GM23338 (cell line): ENCODE measurements at regions not wholly inside any gene's neighbourhood (a gene's known extent, or its start where the extent isn't known, plus 50 kb on each side); places are given as distances from the start of the nearest gene placed in this dataset.
A peak's percentile ranks its signal among the peaks of the same experiment; 100 is the strongest.

Experiments
- ATAC-seq: fragments of 200-7000 bp; cut with Tn5 transposase; 3 replicates; pipeline ENCODE4 v1.9.1; 2020
- DNase-seq: peaks from one replicate; pipeline ENCODE4 v3.0.0-alpha.2; 2015; ENCODE audit warnings: low spot score
- H2AFZ ChIP-seq: fragments of 200-600 bp; sonication (generic); 2 replicates; pipeline ENCODE4 v1.8.0; 2016; ENCODE audit warnings: antibody characterized with exemption, mild to moderate bottlenecking, moderate library complexity
- H3F3A ChIP-seq: fragments of 200-600 bp; sonication (generic); replicated peaks from 2 replicates; pipeline ENCODE4 v1.8.0; 2017; ENCODE audit warnings: antibody characterized with exemption, mixed run types, low read depth
- H3K27ac ChIP-seq: fragments of 200-600 bp; sonication (generic); 2 replicates; pipeline ENCODE4 v1.6.1; 2016; ENCODE audit warnings: low read depth
- H3K27me3 ChIP-seq: fragments of 200-600 bp; sonication (generic); 2 replicates; pipeline ENCODE4 v1.8.0; 2016; ENCODE audit warnings: mild to moderate bottlenecking, mixed run types, moderate library complexity; ENCODE audit not compliant: insufficient read depth
- H3K36me3 ChIP-seq: fragments of 200-600 bp; sonication (generic); 2 replicates; pipeline ENCODE4 v1.8.0; 2016; ENCODE audit warnings: mild to moderate bottlenecking; ENCODE audit not compliant: insufficient read depth
- H3K4me1 ChIP-seq: fragments of 200-600 bp; sonication (generic); 2 replicates; pipeline ENCODE4 v1.8.0; 2016; ENCODE audit warnings: mild to moderate bottlenecking, moderate library complexity; ENCODE audit not compliant: insufficient read depth
- H3K4me2 ChIP-seq: fragments of 200-600 bp; sonication (generic); 2 replicates; pipeline ENCODE4 v1.7.1; 2017; ENCODE audit warnings: mixed run types
- H3K4me3 ChIP-seq: fragments of 200-600 bp; sonication (generic); 2 replicates; pipeline ENCODE4 v1.6.1; 2016; ENCODE audit warnings: mixed run types
- H3K79me2 ChIP-seq: fragments of 200-600 bp; sonication (generic); replicated peaks from 2 replicates; pipeline ENCODE4 v1.8.0; 2017; ENCODE audit warnings: mild to moderate bottlenecking; ENCODE audit not compliant: insufficient read depth
- H3K9me2 ChIP-seq: fragments of 200-600 bp; sonication (generic); 2 replicates; pipeline ENCODE4 v1.8.0; 2017; ENCODE audit not compliant: insufficient read depth
- H4K20me1 ChIP-seq: fragments of 200-600 bp; sonication (generic); replicated peaks from 2 replicates; pipeline ENCODE4 v1.8.0; 2017; ENCODE audit warnings: mild to moderate bottlenecking; ENCODE audit not compliant: insufficient read depth
- H3K27ac Mint-ChIP-seq: 2 replicates; pipeline ENCODE4 v1.8.0; 2020; ENCODE audit warnings: inconsistent platforms, mild to moderate bottlenecking, moderate library complexity, mixed read lengths
- H3K27me3 Mint-ChIP-seq: 3 replicates; pipeline ENCODE4 v1.8.0; 2022; ENCODE audit warnings: low read depth, mild to moderate bottlenecking, moderate library complexity, mixed read lengths, inconsistent platforms; ENCODE audit not compliant: insufficient read depth, poor library complexity
- H3K36me3 Mint-ChIP-seq: 3 replicates; pipeline ENCODE4 v1.8.0; 2021; ENCODE audit warnings: low read depth, mild to moderate bottlenecking, inconsistent platforms, moderate library complexity, mixed read lengths
- H3K4me1 Mint-ChIP-seq: 3 replicates; pipeline ENCODE4 v1.8.0; 2020; ENCODE audit warnings: mild to moderate bottlenecking, inconsistent platforms, mixed read lengths
- H3K4me3 Mint-ChIP-seq: 3 replicates; pipeline ENCODE4 v1.8.0; 2021; ENCODE audit warnings: moderate library complexity, mild to moderate bottlenecking, inconsistent platforms, mixed read lengths
- H3K9me3 Mint-ChIP-seq: 3 replicates; pipeline ENCODE4 v1.8.0; 2020; ENCODE audit warnings: moderate library complexity, mild to moderate bottlenecking, inconsistent platforms, mixed read lengths
- EZH2 ChIP-seq: fragments of 200-600 bp; sonication (generic); IDR thresholded peaks from one replicate; pipeline ENCODE4 v1.8.0; 2017; ENCODE audit warnings: antibody characterized with exemption, mild to moderate bottlenecking, low read depth; ENCODE audit not compliant: unreplicated experiment
- EZH2phosphoT487 ChIP-seq: fragments of 200-600 bp; sonication (generic); IDR thresholded peaks from one replicate; pipeline ENCODE4 v1.8.1; 2018; ENCODE audit warnings: antibody characterized with exemption; ENCODE audit not compliant: unreplicated experiment
- NANOG ChIP-seq: IDR thresholded peaks from 2 replicates; pipeline ENCODE4 v1.6.1; 2016; ENCODE audit warnings: antibody characterized with exemption, borderline replicate concordance
- POLR2AphosphoS5 ChIP-seq: IDR thresholded peaks from 2 replicates; pipeline ENCODE4 v1.6.1; 2016; ENCODE audit warnings: antibody characterized with exemption, low read depth
- STAT1 ChIP-seq: IDR thresholded peaks from one replicate; pipeline ENCODE4 v1.6.1; 2016; ENCODE audit warnings: antibody characterized with exemption; ENCODE audit not compliant: unreplicated experiment
- ZNF114 ChIP-seq: fragments of 250-450 bp; sonication (Bioruptor Pico); IDR thresholded peaks from 2 replicates; pipeline ENCODE4 v1.5.0; 2020; ENCODE audit warnings: mild to moderate bottlenecking, moderate library complexity
- TF ChIP-seq, protein P1 (sequence below): fragments of 250-450 bp; sonication (Bioruptor Pico); IDR thresholded peaks from 2 replicates; pipeline ENCODE4 v1.5.0; 2020; ENCODE audit warnings: mild to moderate bottlenecking, moderate library complexity
- TF ChIP-seq, protein P2 (sequence below): IDR thresholded peaks from one replicate; pipeline ENCODE4 v1.6.1; 2018; ENCODE audit warnings: antibody characterized with exemption; ENCODE audit not compliant: unreplicated experiment
- TF ChIP-seq, protein P3 (sequence below), 2 experiments: fragments of 200-600 bp in 1 of 2; sonication (generic) in 1 of 2; conservative IDR thresholded peaks; 2 replicates each; pipeline versions ENCODE4 v1.5.1 to v1.6.1; 2016 to 2017; ENCODE audit warnings: antibody characterized with exemption in 2 of 2, low read depth in 2 of 2, mild to moderate bottlenecking in 2 of 2, moderate library complexity in 1 of 2

- TF ChIP-seq, protein P1, sequence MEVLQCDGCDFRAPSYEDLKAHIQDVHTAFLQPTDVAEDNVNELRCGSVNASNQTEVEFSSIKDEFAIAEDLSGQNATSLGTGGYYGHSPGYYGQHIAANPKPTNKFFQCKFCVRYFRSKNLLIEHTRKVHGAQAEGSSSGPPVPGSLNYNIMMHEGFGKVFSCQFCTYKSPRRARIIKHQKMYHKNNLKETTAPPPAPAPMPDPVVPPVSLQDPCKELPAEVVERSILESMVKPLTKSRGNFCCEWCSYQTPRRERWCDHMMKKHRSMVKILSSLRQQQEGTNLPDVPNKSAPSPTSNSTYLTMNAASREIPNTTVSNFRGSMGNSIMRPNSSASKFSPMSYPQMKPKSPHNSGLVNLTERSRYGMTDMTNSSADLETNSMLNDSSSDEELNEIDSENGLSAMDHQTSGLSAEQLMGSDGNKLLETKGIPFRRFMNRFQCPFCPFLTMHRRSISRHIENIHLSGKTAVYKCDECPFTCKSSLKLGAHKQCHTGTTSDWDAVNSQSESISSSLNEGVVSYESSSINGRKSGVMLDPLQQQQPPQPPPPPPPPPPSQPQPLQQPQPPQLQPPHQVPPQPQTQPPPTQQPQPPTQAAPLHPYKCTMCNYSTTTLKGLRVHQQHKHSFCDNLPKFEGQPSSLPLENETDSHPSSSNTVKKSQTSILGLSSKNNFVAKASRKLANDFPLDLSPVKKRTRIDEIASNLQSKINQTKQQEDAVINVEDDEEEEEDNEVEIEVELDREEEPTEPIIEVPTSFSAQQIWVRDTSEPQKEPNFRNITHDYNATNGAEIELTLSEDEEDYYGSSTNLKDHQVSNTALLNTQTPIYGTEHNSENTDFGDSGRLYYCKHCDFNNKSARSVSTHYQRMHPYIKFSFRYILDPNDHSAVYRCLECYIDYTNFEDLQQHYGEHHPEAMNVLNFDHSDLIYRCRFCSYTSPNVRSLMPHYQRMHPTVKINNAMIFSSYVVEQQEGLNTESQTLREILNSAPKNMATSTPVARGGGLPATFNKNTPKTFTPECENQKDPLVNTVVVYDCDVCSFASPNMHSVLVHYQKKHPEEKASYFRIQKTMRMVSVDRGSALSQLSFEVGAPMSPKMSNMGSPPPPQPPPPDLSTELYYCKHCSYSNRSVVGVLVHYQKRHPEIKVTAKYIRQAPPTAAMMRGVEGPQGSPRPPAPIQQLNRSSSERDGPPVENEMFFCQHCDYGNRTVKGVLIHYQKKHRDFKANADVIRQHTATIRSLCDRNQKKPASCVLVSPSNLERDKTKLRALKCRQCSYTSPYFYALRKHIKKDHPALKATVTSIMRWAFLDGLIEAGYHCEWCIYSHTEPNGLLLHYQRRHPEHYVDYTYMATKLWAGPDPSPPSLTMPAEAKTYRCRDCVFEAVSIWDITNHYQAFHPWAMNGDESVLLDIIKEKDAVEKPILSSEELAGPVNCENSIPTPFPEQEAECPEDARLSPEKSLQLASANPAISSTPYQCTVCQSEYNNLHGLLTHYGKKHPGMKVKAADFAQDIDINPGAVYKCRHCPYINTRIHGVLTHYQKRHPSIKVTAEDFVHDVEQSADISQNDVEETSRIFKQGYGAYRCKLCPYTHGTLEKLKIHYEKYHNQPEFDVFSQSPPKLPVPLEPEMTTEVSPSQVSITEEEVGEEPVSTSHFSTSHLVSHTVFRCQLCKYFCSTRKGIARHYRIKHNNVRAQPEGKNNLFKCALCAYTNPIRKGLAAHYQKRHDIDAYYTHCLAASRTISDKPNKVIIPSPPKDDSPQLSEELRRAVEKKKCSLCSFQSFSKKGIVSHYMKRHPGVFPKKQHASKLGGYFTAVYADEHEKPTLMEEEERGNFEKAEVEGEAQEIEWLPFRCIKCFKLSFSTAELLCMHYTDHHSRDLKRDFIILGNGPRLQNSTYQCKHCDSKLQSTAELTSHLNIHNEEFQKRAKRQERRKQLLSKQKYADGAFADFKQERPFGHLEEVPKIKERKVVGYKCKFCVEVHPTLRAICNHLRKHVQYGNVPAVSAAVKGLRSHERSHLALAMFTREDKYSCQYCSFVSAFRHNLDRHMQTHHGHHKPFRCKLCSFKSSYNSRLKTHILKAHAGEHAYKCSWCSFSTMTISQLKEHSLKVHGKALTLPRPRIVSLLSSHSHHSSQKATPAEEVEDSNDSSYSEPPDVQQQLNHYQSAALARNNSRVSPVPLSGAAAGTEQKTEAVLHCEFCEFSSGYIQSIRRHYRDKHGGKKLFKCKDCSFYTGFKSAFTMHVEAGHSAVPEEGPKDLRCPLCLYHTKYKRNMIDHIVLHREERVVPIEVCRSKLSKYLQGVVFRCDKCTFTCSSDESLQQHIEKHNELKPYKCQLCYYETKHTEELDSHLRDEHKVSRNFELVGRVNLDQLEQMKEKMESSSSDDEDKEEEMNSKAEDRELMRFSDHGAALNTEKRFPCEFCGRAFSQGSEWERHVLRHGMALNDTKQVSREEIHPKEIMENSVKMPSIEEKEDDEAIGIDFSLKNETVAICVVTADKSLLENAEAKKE, result no peak
- no peak for TF ChIP-seq EZH2phosphoT487
- TF ChIP-seq STAT1, result no peak
- no peak for TF ChIP-seq NANOG
- TF ChIP-seq ZNF114 (CRISPR knock-in tag), result no peak
These were observed 195.0 kb downstream of the FBXO4 start (continued) for GRCh38 chr5:42120070-42120469.

GRCh38 chr5:42121401-42121800, 196.3 kb downstream of the FBXO4 start:
- H3K4me3 Mint-ChIP-seq, result no peak overlapping the region
- H2AFZ ChIP-seq, result peak overlapping the region; percentile 61; the same call in 1 of the 2 replicates
- no peaks in the 10 kb centered on the region for H3K27me3 Mint-ChIP-seq
- H3K4me1 Mint-ChIP-seq, result no peaks in the 10 kb centered on the region
- peaks cover 42% of the 10 kb centered on the region for H3K9me3 Mint-ChIP-seq
- no peaks in the 10 kb centered on the region for H3K79me2 ChIP-seq
- no peaks in the 10 kb centered on the region for H3F3A ChIP-seq
- H3K36me3 Mint-ChIP-seq, result peaks cover 8% of the 10 kb centered on the region; the same call in 2 of the 3 replicates
- peaks cover 21% of the 10 kb centered on the region; the same call in 1 of the 2 replicates for H3K9me2 ChIP-seq
- H3K36me3 ChIP-seq, result no peaks in the 10 kb centered on the region
- ATAC-seq (no peak), DNase-seq (no peak)
- H3K27me3 ChIP-seq, result no peaks in the 10 kb centered on the region
- H3K4me2 ChIP-seq, result no peak overlapping the region
- H4K20me1 ChIP-seq, result no peaks in the 10 kb centered on the region
- H3K27ac Mint-ChIP-seq, result no peak overlapping the region
- no peak overlapping the region for H3K27ac ChIP-seq
- H3K4me3 ChIP-seq, result no peak overlapping the region
- H3K4me1 ChIP-seq, result no peaks in the 10 kb centered on the region
- TF ChIP-seq EZH2, result no peak
- no peak for TF ChIP-seq ZNF114 (CRISPR knock-in tag)
- TF ChIP-seq, protein P2, sequence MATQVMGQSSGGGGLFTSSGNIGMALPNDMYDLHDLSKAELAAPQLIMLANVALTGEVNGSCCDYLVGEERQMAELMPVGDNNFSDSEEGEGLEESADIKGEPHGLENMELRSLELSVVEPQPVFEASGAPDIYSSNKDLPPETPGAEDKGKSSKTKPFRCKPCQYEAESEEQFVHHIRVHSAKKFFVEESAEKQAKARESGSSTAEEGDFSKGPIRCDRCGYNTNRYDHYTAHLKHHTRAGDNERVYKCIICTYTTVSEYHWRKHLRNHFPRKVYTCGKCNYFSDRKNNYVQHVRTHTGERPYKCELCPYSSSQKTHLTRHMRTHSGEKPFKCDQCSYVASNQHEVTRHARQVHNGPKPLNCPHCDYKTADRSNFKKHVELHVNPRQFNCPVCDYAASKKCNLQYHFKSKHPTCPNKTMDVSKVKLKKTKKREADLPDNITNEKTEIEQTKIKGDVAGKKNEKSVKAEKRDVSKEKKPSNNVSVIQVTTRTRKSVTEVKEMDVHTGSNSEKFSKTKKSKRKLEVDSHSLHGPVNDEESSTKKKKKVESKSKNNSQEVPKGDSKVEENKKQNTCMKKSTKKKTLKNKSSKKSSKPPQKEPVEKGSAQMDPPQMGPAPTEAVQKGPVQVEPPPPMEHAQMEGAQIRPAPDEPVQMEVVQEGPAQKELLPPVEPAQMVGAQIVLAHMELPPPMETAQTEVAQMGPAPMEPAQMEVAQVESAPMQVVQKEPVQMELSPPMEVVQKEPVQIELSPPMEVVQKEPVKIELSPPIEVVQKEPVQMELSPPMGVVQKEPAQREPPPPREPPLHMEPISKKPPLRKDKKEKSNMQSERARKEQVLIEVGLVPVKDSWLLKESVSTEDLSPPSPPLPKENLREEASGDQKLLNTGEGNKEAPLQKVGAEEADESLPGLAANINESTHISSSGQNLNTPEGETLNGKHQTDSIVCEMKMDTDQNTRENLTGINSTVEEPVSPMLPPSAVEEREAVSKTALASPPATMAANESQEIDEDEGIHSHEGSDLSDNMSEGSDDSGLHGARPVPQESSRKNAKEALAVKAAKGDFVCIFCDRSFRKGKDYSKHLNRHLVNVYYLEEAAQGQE, result no peak
- TF ChIP-seq, protein P3, sequence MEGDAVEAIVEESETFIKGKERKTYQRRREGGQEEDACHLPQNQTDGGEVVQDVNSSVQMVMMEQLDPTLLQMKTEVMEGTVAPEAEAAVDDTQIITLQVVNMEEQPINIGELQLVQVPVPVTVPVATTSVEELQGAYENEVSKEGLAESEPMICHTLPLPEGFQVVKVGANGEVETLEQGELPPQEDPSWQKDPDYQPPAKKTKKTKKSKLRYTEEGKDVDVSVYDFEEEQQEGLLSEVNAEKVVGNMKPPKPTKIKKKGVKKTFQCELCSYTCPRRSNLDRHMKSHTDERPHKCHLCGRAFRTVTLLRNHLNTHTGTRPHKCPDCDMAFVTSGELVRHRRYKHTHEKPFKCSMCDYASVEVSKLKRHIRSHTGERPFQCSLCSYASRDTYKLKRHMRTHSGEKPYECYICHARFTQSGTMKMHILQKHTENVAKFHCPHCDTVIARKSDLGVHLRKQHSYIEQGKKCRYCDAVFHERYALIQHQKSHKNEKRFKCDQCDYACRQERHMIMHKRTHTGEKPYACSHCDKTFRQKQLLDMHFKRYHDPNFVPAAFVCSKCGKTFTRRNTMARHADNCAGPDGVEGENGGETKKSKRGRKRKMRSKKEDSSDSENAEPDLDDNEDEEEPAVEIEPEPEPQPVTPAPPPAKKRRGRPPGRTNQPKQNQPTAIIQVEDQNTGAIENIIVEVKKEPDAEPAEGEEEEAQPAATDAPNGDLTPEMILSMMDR (conservative IDR thresholded peaks at IDR 0.05; ENCODE audit: low read depth in 2 of 2), result no peak
- TF ChIP-seq EZH2phosphoT487, result no peak
- TF ChIP-seq NANOG, result no peak
- TF ChIP-seq POLR2AphosphoS5, result no peak
